H1 (cell line): ENCODE measurements at regions not wholly inside any gene's neighbourhood (a gene's known extent, or its start where the extent isn't known, plus 50 kb on each side); places are given as distances from the start of the nearest gene placed in this dataset.

Source experiments
- CTCF ChIA-PET: fragments of 300-600 bp; sonication (Branson Sonifier 250); formaldehyde crosslinking; loops from one replicate; lab custom pipeline; 2021; ENCODE audit not compliant: partially characterized antibody; lab: Charles Lee
- POLR2A ChIA-PET: fragments of 300-600 bp; sonication (Branson Sonifier 250); formaldehyde crosslinking; loops from one replicate; lab custom pipeline; 2021; ENCODE audit warnings: inconsistent platforms; ENCODE audit not compliant: partially characterized antibody; lab: Charles Lee
- DNase-seq, 2 experiments: peaks; one replicate each; pipeline versions ENCODE4 v3.0.0 to v3.0.0-alpha.2; 2010 to 2022; ENCODE audit warnings: low spot score in 2 of 2, low read depth in 1 of 2, mixed read lengths in 1 of 2
- FAIRE-seq: peaks from 2 replicates; lab custom pipeline; 2011; peaks lifted over from hg19 to GRCh38; lab: Jason Lieb, UNC
- H2AFZ ChIP-seq: 2 replicates; pipeline ENCODE4 v1.8.1; 2012; ENCODE audit warnings: low read length, inconsistent platforms
- H2AK5ac ChIP-seq: 2 replicates; pipeline ENCODE4 v1.6.1; 2013; ENCODE audit warnings: low read depth, low read length
- H2BK120ac ChIP-seq: replicated peaks from 2 replicates; pipeline ENCODE3; 2013; ENCODE audit warnings: low read depth, low read length, inconsistent platforms
- H2BK12ac ChIP-seq: 2 replicates; pipeline ENCODE4 v1.6.1; 2013; ENCODE audit warnings: low read depth, low read length
- H2BK15ac ChIP-seq: 2 replicates; pipeline ENCODE4 v1.6.1; 2013; ENCODE audit warnings: low read length
- H2BK20ac ChIP-seq: 2 replicates; pipeline ENCODE4 v1.6.1; 2013; ENCODE audit warnings: low read length
- H2BK5ac ChIP-seq: 2 replicates; pipeline ENCODE4 v1.6.1; 2013; ENCODE audit warnings: low read depth, low read length
- H3K14ac ChIP-seq: 2 replicates; pipeline ENCODE4 v1.6.1; 2013; ENCODE audit warnings: inconsistent platforms; ENCODE audit not compliant: insufficient read length
- H3K18ac ChIP-seq: 2 replicates; pipeline ENCODE4 v1.6.1; 2013; ENCODE audit warnings: low read length; ENCODE audit errors: extremely low read depth
- H3K23ac ChIP-seq: 2 replicates; pipeline ENCODE4 v1.6.1; 2013; ENCODE audit warnings: inconsistent platforms; ENCODE audit not compliant: insufficient read length
- H3K23me2 ChIP-seq: 2 replicates; pipeline ENCODE4 v1.6.1; 2013; ENCODE audit warnings: low read depth, low read length
- H3K27ac ChIP-seq: 2 replicates; pipeline ENCODE4 v1.6.1; 2011; ENCODE audit warnings: low read depth, low read length, inconsistent platforms
- H3K27me3 ChIP-seq, 4 experiments: replicated peaks in 1 of 4; 1 replicate in 1 of 4; 2 replicates in 3 of 4; pipeline versions ENCODE4 v1.6.1 to v1.8.1; 2011 to 2013; ENCODE audit warnings: low read length in 3 of 4, mild to moderate bottlenecking in 3 of 4, inconsistent platforms in 2 of 4, mixed read lengths in 2 of 4, moderate library complexity in 1 of 4; ENCODE audit not compliant: control insufficient read depth in 3 of 4, insufficient read depth in 3 of 4; ENCODE audit errors: extremely low read depth in 1 of 4
- H3K36me3 ChIP-seq, 4 experiments: 2 replicates each; pipeline versions ENCODE4 v1.6.1 to v1.8.1; 2011 to 2013; ENCODE audit warnings: mild to moderate bottlenecking in 4 of 4, low read length in 3 of 4, moderate library complexity in 2 of 4, control low read depth in 1 of 4, inconsistent platforms in 1 of 4; ENCODE audit not compliant: insufficient read depth in 4 of 4, control insufficient read depth in 2 of 4
- H3K4ac ChIP-seq: replicated peaks from 2 replicates; pipeline ENCODE3; 2013; ENCODE audit warnings: low read length, low read depth, mixed read lengths, inconsistent platforms; ENCODE audit not compliant: insufficient read length
- H3K4me1 ChIP-seq, 4 experiments: replicated peaks in 1 of 4; 1 replicate in 1 of 4; 2 replicates in 3 of 4; pipeline versions ENCODE4 v1.6.1 to v1.8.1; 2011 to 2013; ENCODE audit warnings: low read length in 3 of 4, inconsistent platforms in 2 of 4, mixed read lengths in 1 of 4; ENCODE audit not compliant: insufficient read depth in 4 of 4, control insufficient read depth in 3 of 4
- H3K4me2 ChIP-seq, 2 experiments: 2 replicates each; pipeline versions ENCODE4 v1.6.1 to v1.8.1; 2011 to 2013; ENCODE audit warnings: low read depth in 2 of 2, low read length in 2 of 2, control low read depth in 1 of 2, inconsistent platforms in 1 of 2, mild to moderate bottlenecking in 1 of 2; ENCODE audit not compliant: insufficient read depth in 1 of 2
- H3K4me3 ChIP-seq, 4 experiments: fragments of 200-600, 300-600 bp in 1 of 4; sonication (generic), shearing (Covaris generic), sonication (Bioruptor Twin) in 1 of 4; 2 replicates each; pipeline versions ENCODE4 v1.5.1 to v1.8.1; 2011 to 2016; ENCODE audit warnings: low read length in 4 of 4, low read depth in 3 of 4, control low read depth in 2 of 4, inconsistent platforms in 2 of 4, mild to moderate bottlenecking in 2 of 4, mixed read lengths in 1 of 4, moderate library complexity in 1 of 4; ENCODE audit not compliant: insufficient read depth in 2 of 4; ENCODE audit errors: extremely low read depth in 1 of 4
- H3K56ac ChIP-seq: replicated peaks from 2 replicates; pipeline ENCODE3; 2013; ENCODE audit warnings: low read depth, mild to moderate bottlenecking, mixed read lengths, low read length, inconsistent platforms; ENCODE audit not compliant: insufficient read length
- H3K79me1 ChIP-seq: 2 replicates; pipeline ENCODE4 v1.6.1; 2013; ENCODE audit warnings: low read depth, low read length, control low read depth
- H3K79me2 ChIP-seq, 2 experiments: 2 replicates each; pipeline versions ENCODE4 v1.6.1 to v1.8.1; 2012 to 2013; ENCODE audit warnings: low read length in 2 of 2, mild to moderate bottlenecking in 2 of 2, inconsistent platforms in 1 of 2; ENCODE audit not compliant: insufficient read depth in 2 of 2, control insufficient read depth in 1 of 2
- H3K9ac ChIP-seq, 4 experiments: replicated peaks in 1 of 4; 1 replicate in 1 of 4; 2 replicates in 3 of 4; pipeline versions ENCODE4 v1.6.1 to v1.8.1; 2011 to 2013; ENCODE audit warnings: low read depth in 3 of 4, low read length in 3 of 4, control low read depth in 2 of 4, mild to moderate bottlenecking in 2 of 4, moderate library complexity in 2 of 4, inconsistent platforms in 1 of 4; ENCODE audit errors: extremely low read depth in 1 of 4
- H3K9me3 ChIP-seq, 2 experiments: 2 replicates each; pipeline versions ENCODE4 v1.6.1 to v1.8.1; 2012 to 2013; ENCODE audit warnings: mild to moderate bottlenecking in 2 of 2, moderate library complexity in 2 of 2, control low read depth in 1 of 2, inconsistent platforms in 1 of 2, low read depth in 1 of 2, low read length in 1 of 2, mixed read lengths in 1 of 2; ENCODE audit not compliant: insufficient read depth in 2 of 2
- H4K20me1 ChIP-seq, 2 experiments: replicated peaks in 1 of 2; 2 replicates each; pipeline versions ENCODE3 to v1.8.1; 2011 to 2013; ENCODE audit warnings: inconsistent platforms in 2 of 2, low read length in 2 of 2, mild to moderate bottlenecking in 1 of 2; ENCODE audit not compliant: insufficient read depth in 2 of 2, control insufficient read depth in 1 of 2
- H4K5ac ChIP-seq: 2 replicates; pipeline ENCODE4 v1.6.1; 2013; ENCODE audit warnings: low read length, low read depth, mixed read lengths, inconsistent platforms; ENCODE audit not compliant: insufficient read length
- H4K8ac ChIP-seq: 2 replicates; pipeline ENCODE4 v1.8.0; 2013; ENCODE audit warnings: mild to moderate bottlenecking, moderate library complexity, low read length, inconsistent platforms; ENCODE audit not compliant: insufficient read depth; ENCODE audit errors: extremely low read depth
- H4K91ac ChIP-seq: replicated peaks from 2 replicates; pipeline ENCODE3; 2013; ENCODE audit warnings: low read length, mixed read lengths, inconsistent platforms; ENCODE audit not compliant: insufficient read length
- BACH1 ChIP-seq: IDR thresholded peaks from 2 replicates; pipeline ENCODE4 v1.6.1; 2012; ENCODE audit warnings: low read length, improper control_type of control experiment
- BCL11A ChIP-seq, 2 experiments: IDR thresholded peaks; one replicate each; pipeline ENCODE4 v1.6.1; 2011; ENCODE audit warnings: low read depth in 2 of 2, low read length in 2 of 2, mild to moderate bottlenecking in 2 of 2
- CTBP2 ChIP-seq: IDR thresholded peaks from 2 replicates; pipeline ENCODE4 v1.7.0; 2011; ENCODE audit warnings: borderline replicate concordance, mild to moderate bottlenecking, moderate library complexity, mixed read lengths, low read length; ENCODE audit not compliant: insufficient read depth, insufficient read length
- FOSL1 ChIP-seq: IDR thresholded peaks from 2 replicates; pipeline ENCODE4 v1.6.1; 2011; ENCODE audit warnings: mild to moderate bottlenecking, low read depth, low read length, moderate library complexity; ENCODE audit not compliant: insufficient read depth
- HDAC6 ChIP-seq: IDR thresholded peaks from one replicate; pipeline ENCODE4 v1.7.1; 2012; ENCODE audit warnings: low read depth, mild to moderate bottlenecking, inconsistent platforms, low read length, moderate library complexity
- KDM1A ChIP-seq: fragments of 200-600, 300-600 bp; sonication (generic); IDR thresholded peaks from 2 replicates; pipeline ENCODE4 v1.7.1; 2016; ENCODE audit warnings: mild to moderate bottlenecking, low read length, borderline replicate concordance
- KDM5A ChIP-seq: fragments of 200-600 bp; IDR thresholded peaks from 2 replicates; pipeline ENCODE4 v1.7.1; 2012; ENCODE audit warnings: mild to moderate bottlenecking, low read length, inconsistent platforms, mixed read lengths
- MAFK ChIP-seq: IDR thresholded peaks from 2 replicates; pipeline ENCODE4 v1.6.1; 2012; ENCODE audit warnings: low read depth, mild to moderate bottlenecking, improper control_type of control experiment, low read length
- POU5F1 ChIP-seq: IDR thresholded peaks from 2 replicates; pipeline ENCODE4 v1.6.1; 2011; ENCODE audit warnings: low read depth, mild to moderate bottlenecking, low read length, moderate library complexity
- SP1 ChIP-seq: IDR thresholded peaks from 2 replicates; pipeline ENCODE4 v1.6.1; 2011; ENCODE audit warnings: low read depth, low read length
- TAF7 ChIP-seq: optimal IDR thresholded peaks from 2 replicates; pipeline ENCODE3; 2011; ENCODE audit warnings: low read depth, mild to moderate bottlenecking, inconsistent platforms, low read length, moderate library complexity, borderline replicate concordance
- TCF12 ChIP-seq: IDR thresholded peaks from 2 replicates; pipeline ENCODE4 v1.6.1; 2011; ENCODE audit warnings: low read depth, mild to moderate bottlenecking, low read length
- TEAD4 ChIP-seq: IDR thresholded peaks from 2 replicates; pipeline ENCODE4 v1.6.1; 2012; ENCODE audit warnings: low read depth, low read length, inconsistent platforms, mixed read lengths
- WGBS, 2 experiments: shearing (Covaris generic) in 1 of 2; methylation state at CpG; one replicate each; pipeline versions ENCODE4 v1.1.6 to v1.1.7; 2013 to 2015; ENCODE audit warnings: low lambda C conversion rate in 2 of 2, mixed read lengths in 2 of 2, inconsistent platforms in 1 of 2, low coverage in 1 of 2, missing lambda C conversion rate in 1 of 2; ENCODE audit not compliant: insufficient replicate concordance in 2 of 2, insufficient coverage in 1 of 2, insufficient read length in 1 of 2; ENCODE audit errors: extremely low coverage in 1 of 2, missing lambda C conversion rate in 1 of 2; 5-methylcytosine and 5-hydroxymethylcytosine counted together

DNA sequence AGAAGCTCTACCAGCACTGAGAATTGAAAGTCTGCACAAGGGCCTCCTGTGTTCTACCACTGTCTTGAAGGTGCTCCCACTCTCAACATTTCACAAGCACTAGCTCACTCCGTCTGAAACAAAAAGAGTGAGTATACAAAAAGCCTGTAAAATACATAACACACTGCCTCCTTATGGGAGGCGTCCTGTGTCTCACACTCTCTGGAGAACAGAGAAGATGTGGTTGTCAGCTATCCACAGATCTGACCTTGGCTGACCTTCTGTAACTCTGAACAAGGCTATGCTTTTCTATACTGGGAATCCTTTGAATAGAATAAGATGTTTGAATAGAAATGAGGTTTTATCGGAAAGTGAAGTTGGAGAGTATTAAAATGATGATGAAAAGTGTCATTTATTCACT is 171.3 kb upstream of the TMEM45B start:
- no peak overlapping the region for H3K9ac ChIP-seq
- no peak overlapping the region for H2BK12ac ChIP-seq
- H3K4me1 ChIP-seq: no peaks in the 10 kb centered on the region
- H3K14ac ChIP-seq: no peak overlapping the region
- H4K8ac ChIP-seq: no peak overlapping the region
- FAIRE-seq: no peak
- H4K91ac ChIP-seq: no peak overlapping the region
- H2BK15ac ChIP-seq: no peak overlapping the region
- 90 to 100% methylated on average over 1 to 3 of the region's 3 CpGs for WGBS, 2 experiments
- no peaks in the 10 kb centered on the region for H3K27me3 ChIP-seq
- H3K27ac ChIP-seq: no peak overlapping the region
- no peak overlapping the region for H4K5ac ChIP-seq
- H2BK5ac ChIP-seq: no peak overlapping the region
- H3K56ac ChIP-seq: no peak overlapping the region
- H2AFZ ChIP-seq: no peak overlapping the region
- H2AK5ac ChIP-seq: no peak overlapping the region
- no peak overlapping the region for H3K4me3 ChIP-seq
- no peaks in the 10 kb centered on the region for H3K36me3 ChIP-seq
- ChIA-PET POLR2A (no interaction called here), CTCF (interaction anchor here (0.7 to 1.4 kb wide), 5 partner anchors 10 to 226 kb away, joined by 3 read pairs; no protein-coding TSS in a partner anchor)
- H3K9me3 ChIP-seq: no peaks in the 10 kb centered on the region
- H3K4me2 ChIP-seq: no peak overlapping the region
- no peaks in the 10 kb centered on the region for H3K79me2 ChIP-seq
- H2BK120ac ChIP-seq: no peak overlapping the region
- H3K23ac ChIP-seq: no peak overlapping the region
- no peak overlapping the region for H3K18ac ChIP-seq
- no peaks in the 10 kb centered on the region for H3K79me1 ChIP-seq
- H3K23me2 ChIP-seq: no peaks in the 10 kb centered on the region
- no peaks in the 10 kb centered on the region for H4K20me1 ChIP-seq
- DNase-seq: no peak
- no peak overlapping the region for H3K4ac ChIP-seq
- no peak overlapping the region for H2BK20ac ChIP-seq
- TF ChIP-seq TAF7 (no peak), BCL11A (IDR thresholded peaks at IDR 0.05; ENCODE audit: low read depth in 2 of 2, low read length in 2 of 2) (no peak), CTBP2 (no peak), MAFK (no peak), KDM5A (no peak), TEAD4 (no peak), TCF12 (no peak), BACH1 (no peak), HDAC6 (no peak), KDM1A (no peak), POU5F1 (no peak), SP1 (no peak), FOSL1 (no peak)
